Stimulated activated CD4-positive, alpha-beta T cell treated with anti-CD3 and anti-CD28 coated beads, TNF-alpha, amount 100 ng/mL, for 1 hour (primary cell): ENCODE measurements at regions not wholly inside any gene's neighbourhood (a gene's known extent, or its start where the extent isn't known, plus 50 kb on each side); places are given as distances from the start of the nearest gene placed in this dataset.
"Not testable (repeated sequence)": the region's sequence is repeated elsewhere in the genome, so short reads cannot be mapped to it uniquely, and the experiment has no call there.

ENCODE experiments used
- DNase-seq, 3 donors: peaks; one replicate each; pipeline ENCODE4 v3.0.0-alpha.2; 2020; ENCODE audit warnings: low read depth in 3 of 3, low spot score in 1 of 3

- DNase-seq, result no peak
Measured at GRCh38 chr2:57402755-57403154, 643.9 kb upstream of the VRK2 start.

GRCh38 chr2:57407772-57408201 lies 638.8 kb upstream of the VRK2 start:
- no peak for DNase-seq

GRCh38 chr2:57408587-57408986 lies 638.0 kb upstream of the VRK2 start:
- no peak for DNase-seq

DNA sequence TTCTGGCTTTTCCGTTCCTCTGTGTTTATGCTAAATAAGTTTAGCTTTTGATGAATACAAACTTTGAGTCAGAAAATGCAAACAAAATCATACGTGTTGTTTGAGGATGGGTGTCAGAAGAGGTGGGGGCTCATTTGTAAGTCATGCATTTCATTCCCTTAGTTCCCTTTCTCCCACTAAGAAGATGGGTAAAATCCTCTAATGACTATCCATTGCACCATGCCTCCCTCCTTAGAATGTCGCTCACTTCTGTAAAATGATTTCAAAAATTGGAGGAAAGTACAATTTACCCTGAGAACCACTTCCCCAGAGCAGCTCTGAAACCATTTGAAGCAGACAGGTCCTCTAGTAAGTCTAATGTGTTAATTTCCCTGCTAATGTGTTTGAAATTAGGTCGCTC lies 629.6 kb upstream of the VRK2 start:
- DNase-seq, result no peak

GRCh38 chr2:57418859-57419346 lies 627.7 kb upstream of the VRK2 start:
- DNase-seq, result not testable (repeated sequence)

GRCh38 chr2:57429831-57430230 lies 616.8 kb upstream of the VRK2 start:
- no peak for DNase-seq

DNA sequence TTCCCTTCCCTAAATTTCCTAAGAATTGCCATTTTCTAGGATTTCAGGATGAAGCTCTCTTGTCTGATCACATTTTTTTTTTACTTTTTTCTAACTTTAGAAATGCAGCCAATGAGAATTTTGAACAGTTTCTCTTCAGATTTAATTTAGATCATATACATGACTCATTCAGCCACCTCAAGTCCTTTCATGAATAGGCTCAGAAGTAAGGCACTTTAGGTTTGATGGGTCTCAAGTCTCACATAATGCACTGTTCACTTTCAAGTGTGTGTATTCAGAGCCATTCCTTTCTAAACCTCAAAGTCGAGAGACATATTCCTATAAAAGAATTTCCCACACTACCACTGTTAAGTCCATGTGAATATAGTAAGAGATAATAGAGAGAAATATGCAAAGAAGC lies 614.1 kb upstream of the VRK2 start:
- no peak for DNase-seq

DNA sequence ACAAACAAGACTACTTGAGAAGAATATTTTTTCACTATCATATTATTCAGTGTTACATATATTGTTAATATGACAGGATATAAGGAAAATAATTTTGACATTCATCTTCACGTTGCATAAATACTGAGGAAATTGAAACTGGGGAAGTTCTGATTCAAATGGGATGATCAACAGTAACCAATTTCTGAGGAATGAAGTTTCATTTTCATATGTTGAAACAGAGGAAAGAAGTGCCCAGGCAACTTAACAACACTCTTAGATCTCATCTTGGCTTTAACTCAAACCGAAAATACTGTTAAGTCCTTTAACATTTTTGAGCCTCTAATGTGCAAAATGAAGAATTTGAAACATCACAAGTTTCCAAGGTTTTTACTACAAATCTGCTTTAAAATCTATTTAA lies 612.2 kb upstream of the VRK2 start:
- no peak for DNase-seq

- no peak for DNase-seq
Measured at GRCh38 chr2:57434972-57435371, 611.6 kb upstream of the VRK2 start.

DNA sequence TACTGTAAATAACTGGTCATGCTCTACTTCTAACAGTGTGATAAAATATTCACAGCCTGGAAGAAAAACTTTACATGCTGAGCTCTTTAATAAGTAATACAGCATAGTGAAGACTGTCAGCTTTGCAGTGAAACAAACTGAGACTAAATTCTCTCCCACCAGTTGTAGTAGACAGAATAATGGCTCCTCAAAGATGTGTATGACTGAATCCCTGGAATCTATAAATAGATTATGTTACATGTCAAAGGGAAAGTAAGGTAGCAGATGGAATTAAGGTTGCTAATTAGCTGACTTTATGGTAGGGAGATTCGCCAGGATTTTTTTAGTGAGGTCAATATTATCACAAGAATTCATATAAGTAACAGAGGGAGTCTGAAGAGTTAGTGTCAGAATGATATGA lies 609.5 kb upstream of the VRK2 start:
- DNase-seq, result no peak

DNA sequence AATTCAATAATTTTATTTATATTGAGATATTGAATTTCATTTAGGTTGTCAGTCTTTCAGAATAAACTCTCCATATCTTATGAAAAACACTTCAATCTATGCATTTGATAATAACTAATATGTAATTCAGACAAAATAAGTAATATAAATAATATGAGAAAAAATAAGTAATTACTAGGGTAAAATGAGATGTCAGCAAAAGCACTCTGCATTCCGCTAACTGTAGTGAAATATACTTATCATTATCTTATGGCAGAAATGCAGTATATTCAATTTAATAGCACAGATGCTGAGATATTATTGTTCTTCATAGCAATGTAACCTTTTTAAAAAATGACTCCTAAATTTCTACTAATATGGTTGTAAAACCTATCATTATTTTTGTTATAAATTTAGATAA lies 606.2 kb upstream of the VRK2 start:
- no peak for DNase-seq

DNA sequence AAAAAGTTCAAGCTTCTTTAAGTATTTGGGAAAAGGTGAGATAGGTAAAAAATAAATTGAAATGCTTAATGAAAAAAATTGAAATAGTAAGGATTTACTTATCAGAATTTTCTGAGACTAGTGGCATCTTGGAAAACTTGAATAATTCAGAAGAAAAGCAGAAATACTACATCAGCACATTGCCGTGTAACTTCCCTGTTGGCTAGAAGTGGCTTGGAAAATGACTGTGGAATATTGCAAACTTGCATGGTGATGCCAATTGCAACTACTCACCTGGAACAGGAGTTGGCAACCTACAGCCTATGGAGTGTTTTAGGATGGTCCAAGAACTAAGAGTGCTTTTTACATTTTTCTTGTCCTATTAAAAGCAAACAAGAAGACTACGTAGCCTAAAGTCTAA lies 603.5 kb upstream of the VRK2 start:
- no peak for DNase-seq

DNA sequence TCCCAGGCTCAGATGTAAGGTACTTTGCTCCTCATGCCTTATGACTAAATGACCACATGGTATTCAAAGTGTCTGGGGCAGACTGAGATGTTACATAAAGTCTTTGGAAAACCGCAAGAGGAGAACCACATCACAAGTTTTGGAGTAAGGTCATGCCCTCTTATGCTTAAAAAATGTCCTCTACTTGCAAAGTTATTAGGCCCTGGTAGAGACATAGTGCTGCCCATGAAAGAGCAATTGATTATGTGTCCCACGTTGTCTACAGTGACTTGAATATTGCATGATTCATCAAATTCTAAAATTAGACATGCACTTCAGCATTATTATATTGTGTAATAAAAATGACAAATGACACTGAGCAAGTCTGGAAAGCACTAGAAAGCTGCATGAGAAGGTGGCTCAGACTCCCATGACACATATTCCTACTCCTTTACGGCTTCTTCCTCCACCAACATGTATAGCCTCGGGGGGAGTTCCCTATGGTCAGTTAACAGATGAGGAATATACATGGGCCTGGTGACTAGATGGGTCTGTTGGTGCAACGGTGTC lies 602.6 kb upstream of the VRK2 start:
- DNase-seq, result no peak

DNA sequence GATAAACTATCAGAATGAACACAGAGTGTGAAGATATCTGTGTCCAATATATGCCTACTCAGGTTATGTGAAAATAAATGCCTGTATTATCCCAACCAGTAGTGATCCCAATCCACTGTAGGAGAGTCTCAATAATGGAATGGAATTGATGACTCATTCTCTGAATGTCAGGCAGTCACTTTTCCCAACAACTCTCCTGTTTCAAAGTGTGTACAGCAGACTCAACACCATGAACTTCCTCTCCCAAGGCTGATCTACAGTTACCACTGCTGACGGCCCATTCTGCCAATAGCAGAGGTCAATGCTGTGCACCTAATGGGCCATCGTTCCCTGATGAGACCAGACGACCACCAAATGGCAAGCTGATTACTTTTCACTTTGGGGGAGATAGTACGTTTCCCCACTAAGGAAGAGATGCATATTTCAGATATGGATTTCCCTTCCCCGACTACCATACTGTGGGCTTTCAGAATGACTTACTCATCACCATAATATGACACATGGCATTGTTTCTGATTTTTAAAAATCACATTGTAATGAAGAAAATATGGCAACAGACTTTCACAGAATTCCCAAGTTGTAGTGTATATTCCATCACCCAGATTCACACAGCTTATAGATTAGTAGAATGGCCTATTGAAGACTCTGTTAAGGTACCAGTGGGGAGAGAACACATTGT lies 601.7 kb upstream of the VRK2 start:
- DNase-seq, result no peak

- no peak for DNase-seq
Measured at GRCh38 chr2:57448816-57449215, 597.8 kb upstream of the VRK2 start.

GRCh38 chr2:57450170-57450569 lies 596.4 kb upstream of the VRK2 start:
- no peak for DNase-seq

- DNase-seq, result no peak
Measured at GRCh38 chr2:57452634-57453033, 594.0 kb upstream of the VRK2 start.

DNA sequence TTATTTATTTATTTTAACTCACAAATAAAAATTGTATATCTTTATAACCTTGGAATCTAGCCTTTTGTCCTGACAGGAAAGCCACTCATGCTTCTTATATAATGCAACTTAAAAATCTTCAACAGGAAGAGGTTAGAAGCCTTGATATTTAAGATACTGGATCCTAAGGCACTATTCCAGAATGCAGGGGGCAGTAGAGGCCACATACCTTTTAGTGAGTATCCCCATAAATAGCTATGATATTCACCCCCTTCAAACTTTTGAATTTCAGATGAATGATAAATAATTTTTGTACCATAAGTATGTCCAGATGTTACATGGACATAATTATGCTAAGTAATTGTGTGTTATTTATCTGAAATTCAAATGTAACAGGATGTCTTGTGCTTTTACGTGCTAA lies 592.7 kb upstream of the VRK2 start:
- no peak for DNase-seq

- DNase-seq, result no peak
Measured at GRCh38 chr2:57460396-57461276, 586.0 kb upstream of the VRK2 start.

- no peak for DNase-seq
Measured at GRCh38 chr2:57461624-57462023, 585.0 kb upstream of the VRK2 start.

DNA sequence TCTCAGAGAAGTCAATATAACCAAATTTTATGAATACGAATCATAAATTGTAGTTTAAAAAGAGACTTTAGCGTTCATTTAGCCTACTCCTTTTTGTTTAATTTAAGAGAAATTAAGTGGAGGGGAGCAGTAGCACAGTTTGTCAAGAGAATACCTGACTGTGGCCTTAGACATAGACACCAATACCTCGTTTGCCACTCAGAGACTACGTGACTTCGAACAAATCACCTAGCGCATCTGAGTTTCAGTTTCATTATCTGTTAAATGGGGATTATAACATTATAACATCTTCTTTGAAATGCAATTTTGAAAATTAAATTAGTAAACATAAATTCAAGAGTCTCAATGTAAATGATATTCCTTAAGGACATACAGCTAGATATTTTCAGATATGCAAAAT lies 581.5 kb upstream of the VRK2 start:
- DNase-seq, result no peak

DNA sequence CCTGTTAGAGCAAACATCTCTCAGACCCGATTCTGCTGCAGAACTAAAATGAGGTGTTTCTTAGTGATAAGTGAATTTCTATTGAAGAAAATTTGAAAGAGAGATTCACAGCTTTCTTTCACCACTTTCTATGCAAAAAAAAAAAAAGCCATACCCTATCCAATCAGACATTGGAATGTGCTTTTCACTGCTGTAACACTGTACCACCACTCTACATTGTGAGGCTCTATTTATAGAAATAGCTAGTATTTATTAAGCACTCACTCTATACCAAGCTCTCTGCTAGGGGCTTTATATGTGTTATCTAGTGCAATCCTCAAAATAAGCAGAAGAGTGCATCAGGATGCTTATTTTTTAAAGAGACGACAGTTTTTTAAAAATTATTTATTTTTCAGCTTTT lies 580.6 kb upstream of the VRK2 start:
- DNase-seq, result no peak
